ENCODE measurements at regions not wholly inside any gene's neighbourhood (a gene's known extent, or its start where the extent isn't known, plus 50 kb on each side); places are given as distances from the start of the nearest gene placed in this dataset.

DNA sequence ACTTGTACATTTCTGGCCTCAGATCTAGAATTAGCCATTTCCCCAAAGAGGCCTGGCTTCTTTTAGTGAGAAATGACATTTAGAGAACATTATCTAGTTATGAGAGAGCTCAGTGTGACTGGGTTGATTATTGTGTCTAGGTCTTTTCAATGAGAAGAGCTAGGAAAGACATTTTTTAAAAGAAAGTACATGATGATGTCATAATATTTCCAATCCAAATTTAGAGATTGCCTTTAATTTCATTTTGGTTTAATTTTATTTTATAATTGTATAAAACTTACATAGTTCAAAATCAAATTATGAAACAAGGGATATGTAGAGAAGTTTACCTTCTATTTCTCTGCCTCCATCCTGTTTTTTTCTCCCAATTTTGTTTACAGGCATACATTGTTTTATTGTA, 354.9 kb downstream of the TMEM135 start:
- TF ChIP-seq POLR2A (IDR thresholded peaks at IDR 0.05; ENCODE audit: low read length) (no peak), GATA1 (IDR thresholded peaks at IDR 0.05; ENCODE audit: low read depth, low read length) (no peak)

Measured in erythroblast (primary cell).